HepG2 (cell line): ENCODE measurements at regions not wholly inside any gene's neighbourhood (a gene's known extent, or its start where the extent isn't known, plus 50 kb on each side); places are given as distances from the start of the nearest gene placed in this dataset.

Source experiments
- ATAC-seq: fragments of 200-7000 bp; cut with Tn5 transposase; 3 replicates; pipeline ENCODE4 v1.9.1; 2020; ENCODE audit warnings: mild to moderate bottlenecking, moderate library complexity
- BruUV-seq: library from RNA; stranded (reverse); fragments of 400-500 nt; replicated peaks from 2 replicates; lab custom pipeline; 2021; lab: Mats Ljungman, UMichigan
- CTCF ChIA-PET: fragments of 300-600 bp; formaldehyde crosslinking; extraction: SDS; loops from one replicate; lab custom pipeline; 2021; ENCODE audit warnings: low total read pairs, inconsistent platforms, low intra/inter-chr PET ratio; lab: Yijun Ruan, JAX
- POLR2A ChIA-PET: fragments of 350-600 bp; sonication (Branson Sonifier 250); formaldehyde crosslinking; loops from one replicate; lab custom pipeline; 2020; ENCODE audit warnings: antibody characterized with exemption, inconsistent platforms; lab: Yijun Ruan, JAX
- DNase-seq: peaks from one replicate; pipeline ENCODE4 v3.0.0-alpha.2; 2015; ENCODE audit warnings: low spot score
- FAIRE-seq: peaks from 3 replicates; lab custom pipeline; 2011; peaks lifted over from hg19 to GRCh38; lab: Jason Lieb, UNC
- H2AFZ ChIP-seq: one replicate; pipeline ENCODE4 v1.6.1; 2011; ENCODE audit warnings: low read length, inconsistent platforms
- H3K27ac ChIP-seq: fragments of 300-600 bp; 3 replicates; pipeline ENCODE4 v1.8.0; 2011; ENCODE audit warnings: mixed run types, mild to moderate bottlenecking, mixed read lengths, low read length, inconsistent platforms; ENCODE audit not compliant: insufficient read depth; ENCODE audit errors: extremely low read length
- H3K27me3 ChIP-seq, 2 experiments: fragments of 200-600 bp in 1 of 2; 2 replicates in 1 of 2; 3 replicates in 1 of 2; pipeline versions ENCODE4 v1.6.0 to v1.8.0; 2011; ENCODE audit warnings: low read length in 2 of 2, mild to moderate bottlenecking in 2 of 2, moderate library complexity in 2 of 2, inconsistent platforms in 1 of 2; ENCODE audit not compliant: insufficient read depth in 2 of 2, control insufficient read depth in 1 of 2
- H3K36me3 ChIP-seq, 2 experiments: fragments of 200-600 bp in 1 of 2; replicated peaks in 1 of 2; 2 replicates in 1 of 2; 3 replicates in 1 of 2; pipeline versions ENCODE4 v1.5.1 to v1.8.0; 2011; ENCODE audit warnings: low read length in 2 of 2, inconsistent platforms in 1 of 2; ENCODE audit not compliant: insufficient read depth in 2 of 2, control insufficient read depth in 1 of 2
- H3K4me1 ChIP-seq: 2 replicates; pipeline ENCODE4 v1.5.1; 2012; ENCODE audit warnings: low read length, inconsistent platforms; ENCODE audit not compliant: insufficient read depth
- H3K4me2 ChIP-seq: 2 replicates; pipeline ENCODE4 v1.6.0; 2011; ENCODE audit warnings: low read depth, low read length, inconsistent platforms
- H3K4me3 ChIP-seq, 3 experiments: fragments of 200-600 bp in 1 of 3; sonication (generic), shearing (Covaris generic) in 1 of 3; replicated peaks in 1 of 3; 2 replicates each; pipeline ENCODE4 v1.5.1; 2011 to 2016; ENCODE audit warnings: low read length in 3 of 3, inconsistent platforms in 2 of 3, low read depth in 2 of 3, mild to moderate bottlenecking in 2 of 3, control low read depth in 1 of 3, mixed read lengths in 1 of 3; ENCODE audit not compliant: insufficient read depth in 1 of 3
- H3K79me2 ChIP-seq: one replicate; pipeline ENCODE4 v1.6.1; 2011; ENCODE audit warnings: low read length, inconsistent platforms; ENCODE audit not compliant: insufficient read depth
- H3K9ac ChIP-seq: 2 replicates; pipeline ENCODE4 v1.6.0; 2011; ENCODE audit warnings: mild to moderate bottlenecking, low read depth, low read length, inconsistent platforms; ENCODE audit not compliant: insufficient read depth
- H3K9me3 ChIP-seq: 2 replicates; pipeline ENCODE4 v1.5.1; 2012; ENCODE audit warnings: mild to moderate bottlenecking, low read length
- H4K20me1 ChIP-seq: 2 replicates; pipeline ENCODE4 v1.6.0; 2011; ENCODE audit warnings: inconsistent platforms, mild to moderate bottlenecking, low read length, moderate library complexity; ENCODE audit not compliant: insufficient read depth
- ERF ChIP-seq: IDR thresholded peaks from 2 replicates; pipeline ENCODE4 v1.6.1; 2018; ENCODE audit warnings: missing biosample characterization, missing genetic modification reagents
- KDM4B ChIP-seq: sonication (generic); formaldehyde crosslinking; IDR thresholded peaks from 2 replicates; pipeline ENCODE4 v1.4.0; 2020; ENCODE audit warnings: missing genetic modification reagents
- KDM6A ChIP-seq: IDR thresholded peaks from 2 replicates; pipeline ENCODE4 v1.6.1; 2016; ENCODE audit warnings: low read depth
- LCORL ChIP-seq, 2 experiments: fragments of 450-650 bp in 1 of 2; sonication (generic) in 1 of 2; formaldehyde crosslinking in 1 of 2; IDR thresholded peaks; 2 replicates each; pipeline versions ENCODE4 v1.5.0 to v1.6.1; 2017 to 2020; ENCODE audit warnings: antibody characterized with exemption in 1 of 2, missing genetic modification reagents in 1 of 2
- MTA1 ChIP-seq: sonication (generic); formaldehyde crosslinking; IDR thresholded peaks from 2 replicates; pipeline ENCODE4 v1.4.0; 2020; ENCODE audit warnings: missing genetic modification reagents, mild to moderate bottlenecking, borderline replicate concordance
- NCOA1 ChIP-seq: sonication (generic); formaldehyde crosslinking; IDR thresholded peaks from 2 replicates; pipeline ENCODE4 v1.9.0; 2021; ENCODE audit warnings: missing genetic modification reagents
- NFE2 ChIP-seq: sonication (generic); formaldehyde crosslinking; IDR thresholded peaks from 2 replicates; pipeline ENCODE4 v1.4.0; 2020; ENCODE audit warnings: missing genetic modification reagents
- SMARCC2 ChIP-seq: fragments of 450-650 bp; IDR thresholded peaks from 2 replicates; pipeline ENCODE4 v1.6.1; 2017; ENCODE audit warnings: antibody characterized with exemption, mild to moderate bottlenecking
- SRY ChIP-seq: sonication (generic); formaldehyde crosslinking; IDR thresholded peaks from 2 replicates; pipeline ENCODE4 v1.8.0; 2022; ENCODE audit warnings: mild to moderate bottlenecking, missing genetic modification reagents
- TAF1 ChIP-seq: sonication (generic); formaldehyde crosslinking; IDR thresholded peaks from 2 replicates; pipeline ENCODE4 v1.4.0; 2020; ENCODE audit warnings: missing genetic modification reagents
- THAP11 ChIP-seq: IDR thresholded peaks from 2 replicates; pipeline ENCODE4 v1.6.1; 2016; ENCODE audit warnings: missing biosample characterization, missing genetic modification reagents
- ZNF33A ChIP-seq: sonication (generic); formaldehyde crosslinking; IDR thresholded peaks from 2 replicates; pipeline ENCODE4 v1.5.1; 2020; ENCODE audit warnings: missing genetic modification reagents, mild to moderate bottlenecking, moderate library complexity, borderline replicate concordance
- ZNF446 ChIP-seq: sonication (generic); formaldehyde crosslinking; IDR thresholded peaks from 2 replicates; pipeline ENCODE4 v1.5.0; 2020; ENCODE audit warnings: mild to moderate bottlenecking, missing genetic modification reagents
- ZNF451 ChIP-seq: sonication (generic); formaldehyde crosslinking; IDR thresholded peaks from 2 replicates; pipeline ENCODE4 v1.5.0; 2020; ENCODE audit warnings: mild to moderate bottlenecking, missing genetic modification reagents
- ZNF496 ChIP-seq: sonication (generic); formaldehyde crosslinking; IDR thresholded peaks from 2 replicates; pipeline ENCODE4 v1.8.1; 2023; ENCODE audit warnings: mild to moderate bottlenecking, moderate library complexity, missing genetic modification reagents; ENCODE audit not compliant: insufficient replicate concordance
- ZNF501 ChIP-seq: sonication (generic); formaldehyde crosslinking; IDR thresholded peaks from 2 replicates; pipeline ENCODE4 v1.5.1; 2020; ENCODE audit warnings: mild to moderate bottlenecking, moderate library complexity, missing genetic modification reagents
- ZNF556 ChIP-seq: sonication (generic); formaldehyde crosslinking; IDR thresholded peaks from 2 replicates; pipeline ENCODE4 v1.4.0; 2020; ENCODE audit warnings: mild to moderate bottlenecking, missing genetic modification reagents, borderline replicate concordance
- ZNF747 ChIP-seq: sonication (generic); formaldehyde crosslinking; IDR thresholded peaks from 2 replicates; pipeline ENCODE4 v1.8.1; 2023; ENCODE audit warnings: missing genetic modification reagents, mild to moderate bottlenecking, borderline replicate concordance
- ZNF777 ChIP-seq: sonication (generic); formaldehyde crosslinking; IDR thresholded peaks from 2 replicates; pipeline ENCODE4 v1.4.0; 2020; ENCODE audit warnings: missing genetic modification reagents
- ZNF841 ChIP-seq: sonication (generic); formaldehyde crosslinking; IDR thresholded peaks from 2 replicates; pipeline ENCODE4 v1.8.1; 2023; ENCODE audit warnings: missing genetic modification reagents, borderline replicate concordance
- WGBS: methylation state at CpG from one replicate; pipeline ENCODE4 v1.1.6; 2017; ENCODE audit warnings: low lambda C conversion rate; 5-methylcytosine and 5-hydroxymethylcytosine counted together
- in situ Hi-C: cut with HindIII; loops from 2 replicates; pipeline ENCODE4 v1.10.0; 2017; ENCODE audit warnings: low pct_unique_long_range_greater_than_20kb; ENCODE audit not compliant: extremely low pct_ligation_motif_present
- intact Hi-C: fragments of 100-400 bp; cut with micrococcal nuclease; formaldehyde crosslinking; loops from one replicate; pipeline ENCODE4 v1.10.0; 2022; ENCODE audit not compliant: unreplicated experiment
- TF ChIP-seq, protein P1 (sequence below): sonication (generic); formaldehyde crosslinking; IDR thresholded peaks from 2 replicates; pipeline ENCODE4 v1.9.0; 2021; ENCODE audit warnings: mild to moderate bottlenecking, missing genetic modification reagents

DNA sequence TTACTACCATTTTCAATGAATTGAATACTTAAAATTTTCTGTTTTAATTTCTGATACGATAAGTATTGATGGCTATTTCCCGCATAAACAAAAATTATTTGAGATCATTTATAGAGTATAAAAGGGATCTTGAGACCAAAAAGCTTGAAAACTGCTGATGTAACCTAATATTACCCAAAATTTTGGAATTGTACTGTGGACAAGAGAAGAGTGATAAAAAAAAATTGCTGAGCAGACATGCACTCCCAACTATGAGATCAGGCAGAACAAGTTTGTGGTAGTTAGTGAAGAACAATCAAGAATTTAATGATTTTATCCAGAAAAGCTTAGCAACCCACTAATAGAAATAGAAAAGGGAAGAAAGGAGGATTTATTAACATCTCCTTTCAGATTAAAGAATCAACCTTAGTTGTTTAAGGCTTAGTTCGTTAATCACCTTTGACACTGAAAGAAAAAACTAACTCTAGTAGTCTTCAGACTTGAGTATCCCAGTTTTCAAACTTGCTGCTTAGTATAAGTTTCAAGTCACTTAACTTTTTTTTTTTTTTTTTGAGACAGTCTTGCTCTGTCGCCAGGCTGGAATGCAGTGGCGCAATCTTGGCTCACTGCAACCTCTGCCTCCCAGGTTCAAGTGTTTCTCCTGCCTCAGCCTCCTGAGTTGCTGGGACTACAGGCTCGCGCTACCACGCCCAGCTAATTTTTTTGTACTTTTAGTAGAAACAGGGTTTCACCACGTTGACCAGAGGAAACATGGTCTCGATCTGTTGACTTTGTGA is 50.6 kb upstream of the ZC3HAV1 start:
- BruUV-seq = no TSS peak
- H2AFZ ChIP-seq = no peak overlapping the region
- H3K79me2 ChIP-seq = no peaks in the 10 kb centered on the region
- peaks cover 12% of the 10 kb centered on the region for H3K4me1 ChIP-seq
- H3K27me3 ChIP-seq = no peaks in the 10 kb centered on the region
- WGBS = 64% methylated on average over 10 of the region's 10 CpGs
- no peaks in the 10 kb centered on the region for H3K9me3 ChIP-seq
- no peak overlapping the region for H3K9ac ChIP-seq
- H3K4me3 ChIP-seq = no peak overlapping the region
- H3K4me2 ChIP-seq = no peak overlapping the region
- H4K20me1 ChIP-seq = no peaks in the 10 kb centered on the region
- FAIRE-seq (no peak), DNase-seq (no peak), ATAC-seq (no peak)
- H3K36me3 ChIP-seq = no peaks in the 10 kb centered on the region
- in situ Hi-C loops = no loop called here
- ChIA-PET POLR2A (no interaction called here), CTCF (no interaction called here)
- intact Hi-C loops = no loop called here
- H3K27ac ChIP-seq = no peak overlapping the region
- no peak for TF ChIP-seq SMARCC2
- TF ChIP-seq MTA1 (CRISPR knock-in tag) = no peak
- TF ChIP-seq ZNF451 (CRISPR knock-in tag) = no peak
- no peak for TF ChIP-seq KDM6A
- no peak for TF ChIP-seq ZNF496 (CRISPR knock-in tag)
- TF ChIP-seq ZNF446 (CRISPR knock-in tag) = no peak
- no peak for TF ChIP-seq ZNF777 (CRISPR knock-in tag)
- TF ChIP-seq THAP11 = no peak
- TF ChIP-seq KDM4B = no peak
- no peak for TF ChIP-seq ZNF747
- TF ChIP-seq ZNF501 (CRISPR knock-in tag) = no peak
- no peak for TF ChIP-seq LCORL (IDR thresholded peaks at IDR 0.05)
- TF ChIP-seq LCORL (CRISPR knock-in tag; IDR thresholded peaks at IDR 0.05) = no peak
- TF ChIP-seq TAF1 = no peak
- TF ChIP-seq, protein P1, sequence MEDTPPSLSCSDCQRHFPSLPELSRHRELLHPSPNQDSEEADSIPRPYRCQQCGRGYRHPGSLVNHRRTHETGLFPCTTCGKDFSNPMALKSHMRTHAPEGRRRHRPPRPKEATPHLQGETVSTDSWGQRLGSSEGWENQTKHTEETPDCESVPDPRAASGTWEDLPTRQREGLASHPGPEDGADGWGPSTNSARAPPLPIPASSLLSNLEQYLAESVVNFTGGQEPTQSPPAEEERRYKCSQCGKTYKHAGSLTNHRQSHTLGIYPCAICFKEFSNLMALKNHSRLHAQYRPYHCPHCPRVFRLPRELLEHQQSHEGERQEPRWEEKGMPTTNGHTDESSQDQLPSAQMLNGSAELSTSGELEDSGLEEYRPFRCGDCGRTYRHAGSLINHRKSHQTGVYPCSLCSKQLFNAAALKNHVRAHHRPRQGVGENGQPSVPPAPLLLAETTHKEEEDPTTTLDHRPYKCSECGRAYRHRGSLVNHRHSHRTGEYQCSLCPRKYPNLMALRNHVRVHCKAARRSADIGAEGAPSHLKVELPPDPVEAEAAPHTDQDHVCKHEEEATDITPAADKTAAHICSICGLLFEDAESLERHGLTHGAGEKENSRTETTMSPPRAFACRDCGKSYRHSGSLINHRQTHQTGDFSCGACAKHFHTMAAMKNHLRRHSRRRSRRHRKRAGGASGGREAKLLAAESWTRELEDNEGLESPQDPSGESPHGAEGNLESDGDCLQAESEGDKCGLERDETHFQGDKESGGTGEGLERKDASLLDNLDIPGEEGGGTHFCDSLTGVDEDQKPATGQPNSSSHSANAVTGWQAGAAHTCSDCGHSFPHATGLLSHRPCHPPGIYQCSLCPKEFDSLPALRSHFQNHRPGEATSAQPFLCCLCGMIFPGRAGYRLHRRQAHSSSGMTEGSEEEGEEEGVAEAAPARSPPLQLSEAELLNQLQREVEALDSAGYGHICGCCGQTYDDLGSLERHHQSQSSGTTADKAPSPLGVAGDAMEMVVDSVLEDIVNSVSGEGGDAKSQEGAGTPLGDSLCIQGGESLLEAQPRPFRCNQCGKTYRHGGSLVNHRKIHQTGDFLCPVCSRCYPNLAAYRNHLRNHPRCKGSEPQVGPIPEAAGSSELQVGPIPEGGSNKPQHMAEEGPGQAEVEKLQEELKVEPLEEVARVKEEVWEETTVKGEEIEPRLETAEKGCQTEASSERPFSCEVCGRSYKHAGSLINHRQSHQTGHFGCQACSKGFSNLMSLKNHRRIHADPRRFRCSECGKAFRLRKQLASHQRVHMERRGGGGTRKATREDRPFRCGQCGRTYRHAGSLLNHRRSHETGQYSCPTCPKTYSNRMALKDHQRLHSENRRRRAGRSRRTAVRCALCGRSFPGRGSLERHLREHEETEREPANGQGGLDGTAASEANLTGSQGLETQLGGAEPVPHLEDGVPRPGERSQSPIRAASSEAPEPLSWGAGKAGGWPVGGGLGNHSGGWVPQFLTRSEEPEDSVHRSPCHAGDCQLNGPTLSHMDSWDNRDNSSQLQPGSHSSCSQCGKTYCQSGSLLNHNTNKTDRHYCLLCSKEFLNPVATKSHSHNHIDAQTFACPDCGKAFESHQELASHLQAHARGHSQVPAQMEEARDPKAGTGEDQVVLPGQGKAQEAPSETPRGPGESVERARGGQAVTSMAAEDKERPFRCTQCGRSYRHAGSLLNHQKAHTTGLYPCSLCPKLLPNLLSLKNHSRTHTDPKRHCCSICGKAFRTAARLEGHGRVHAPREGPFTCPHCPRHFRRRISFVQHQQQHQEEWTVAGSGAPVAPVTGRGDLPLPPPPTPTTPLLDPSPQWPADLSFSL (CRISPR knock-in tag) = no peak
- no peak for TF ChIP-seq ZNF33A (CRISPR knock-in tag)
- no peak for TF ChIP-seq NFE2
- TF ChIP-seq SRY (CRISPR knock-in tag) = no peak
- no peak for TF ChIP-seq ERF
- no peak for TF ChIP-seq ZNF841 (CRISPR knock-in tag)
- no peak for TF ChIP-seq ZNF556 (CRISPR knock-in tag)
- TF ChIP-seq NCOA1 (CRISPR knock-in tag) = no peak
